GM23338 (cell line): ENCODE measurements at regions not wholly inside any gene's neighbourhood (a gene's known extent, or its start where the extent isn't known, plus 50 kb on each side); places are given as distances from the start of the nearest gene placed in this dataset.

Source experiments
- ATAC-seq: fragments of 200-7000 bp; cut with Tn5 transposase; 3 replicates; pipeline ENCODE4 v1.9.1; 2020
- DNase-seq: peaks from one replicate; pipeline ENCODE4 v3.0.0-alpha.2; 2015; ENCODE audit warnings: low spot score
- H2AFZ ChIP-seq: fragments of 200-600 bp; sonication (generic); 2 replicates; pipeline ENCODE4 v1.8.0; 2016; ENCODE audit warnings: antibody characterized with exemption, mild to moderate bottlenecking, moderate library complexity
- H3F3A ChIP-seq: fragments of 200-600 bp; sonication (generic); replicated peaks from 2 replicates; pipeline ENCODE4 v1.8.0; 2017; ENCODE audit warnings: antibody characterized with exemption, mixed run types, low read depth
- H3K27ac ChIP-seq: fragments of 200-600 bp; sonication (generic); 2 replicates; pipeline ENCODE4 v1.6.1; 2016; ENCODE audit warnings: low read depth
- H3K27me3 ChIP-seq: fragments of 200-600 bp; sonication (generic); 2 replicates; pipeline ENCODE4 v1.8.0; 2016; ENCODE audit warnings: mild to moderate bottlenecking, mixed run types, moderate library complexity; ENCODE audit not compliant: insufficient read depth
- H3K36me3 ChIP-seq: fragments of 200-600 bp; sonication (generic); 2 replicates; pipeline ENCODE4 v1.8.0; 2016; ENCODE audit warnings: mild to moderate bottlenecking; ENCODE audit not compliant: insufficient read depth
- H3K4me1 ChIP-seq: fragments of 200-600 bp; sonication (generic); 2 replicates; pipeline ENCODE4 v1.8.0; 2016; ENCODE audit warnings: mild to moderate bottlenecking, moderate library complexity; ENCODE audit not compliant: insufficient read depth
- H3K4me2 ChIP-seq: fragments of 200-600 bp; sonication (generic); 2 replicates; pipeline ENCODE4 v1.7.1; 2017; ENCODE audit warnings: mixed run types
- H3K4me3 ChIP-seq: fragments of 200-600 bp; sonication (generic); 2 replicates; pipeline ENCODE4 v1.6.1; 2016; ENCODE audit warnings: mixed run types
- H3K79me2 ChIP-seq: fragments of 200-600 bp; sonication (generic); replicated peaks from 2 replicates; pipeline ENCODE4 v1.8.0; 2017; ENCODE audit warnings: mild to moderate bottlenecking; ENCODE audit not compliant: insufficient read depth
- H3K9me2 ChIP-seq: fragments of 200-600 bp; sonication (generic); 2 replicates; pipeline ENCODE4 v1.8.0; 2017; ENCODE audit not compliant: insufficient read depth
- H4K20me1 ChIP-seq: fragments of 200-600 bp; sonication (generic); replicated peaks from 2 replicates; pipeline ENCODE4 v1.8.0; 2017; ENCODE audit warnings: mild to moderate bottlenecking; ENCODE audit not compliant: insufficient read depth
- H3K27ac Mint-ChIP-seq: 2 replicates; pipeline ENCODE4 v1.8.0; 2020; ENCODE audit warnings: inconsistent platforms, mild to moderate bottlenecking, moderate library complexity, mixed read lengths
- H3K27me3 Mint-ChIP-seq: 3 replicates; pipeline ENCODE4 v1.8.0; 2022; ENCODE audit warnings: low read depth, mild to moderate bottlenecking, moderate library complexity, mixed read lengths, inconsistent platforms; ENCODE audit not compliant: insufficient read depth, poor library complexity
- H3K36me3 Mint-ChIP-seq: 3 replicates; pipeline ENCODE4 v1.8.0; 2021; ENCODE audit warnings: low read depth, mild to moderate bottlenecking, inconsistent platforms, moderate library complexity, mixed read lengths
- H3K4me1 Mint-ChIP-seq: 3 replicates; pipeline ENCODE4 v1.8.0; 2020; ENCODE audit warnings: mild to moderate bottlenecking, inconsistent platforms, mixed read lengths
- H3K4me3 Mint-ChIP-seq: 3 replicates; pipeline ENCODE4 v1.8.0; 2021; ENCODE audit warnings: moderate library complexity, mild to moderate bottlenecking, inconsistent platforms, mixed read lengths
- H3K9me3 Mint-ChIP-seq: 3 replicates; pipeline ENCODE4 v1.8.0; 2020; ENCODE audit warnings: moderate library complexity, mild to moderate bottlenecking, inconsistent platforms, mixed read lengths
- CREB1 ChIP-seq: fragments of 250-450 bp; sonication (Bioruptor Pico); IDR thresholded peaks from 2 replicates; pipeline ENCODE4 v1.5.0; 2020; ENCODE audit warnings: low read depth, mild to moderate bottlenecking, moderate library complexity
- ETS1 ChIP-seq: IDR thresholded peaks from 2 replicates; pipeline ENCODE4 v1.6.1; 2016; ENCODE audit warnings: antibody characterized with exemption
- EZH2 ChIP-seq: fragments of 200-600 bp; sonication (generic); IDR thresholded peaks from one replicate; pipeline ENCODE4 v1.8.0; 2017; ENCODE audit warnings: antibody characterized with exemption, mild to moderate bottlenecking, low read depth; ENCODE audit not compliant: unreplicated experiment
- EZH2phosphoT487 ChIP-seq: fragments of 200-600 bp; sonication (generic); IDR thresholded peaks from one replicate; pipeline ENCODE4 v1.8.1; 2018; ENCODE audit warnings: antibody characterized with exemption; ENCODE audit not compliant: unreplicated experiment
- JUNB ChIP-seq: IDR thresholded peaks from one replicate; pipeline ENCODE4 v1.6.1; 2016; ENCODE audit warnings: antibody characterized with exemption; ENCODE audit not compliant: unreplicated experiment
- NANOG ChIP-seq: IDR thresholded peaks from 2 replicates; pipeline ENCODE4 v1.6.1; 2016; ENCODE audit warnings: antibody characterized with exemption, borderline replicate concordance
- POLR2AphosphoS5 ChIP-seq: IDR thresholded peaks from 2 replicates; pipeline ENCODE4 v1.6.1; 2016; ENCODE audit warnings: antibody characterized with exemption, low read depth
- STAT1 ChIP-seq: IDR thresholded peaks from one replicate; pipeline ENCODE4 v1.6.1; 2016; ENCODE audit warnings: antibody characterized with exemption; ENCODE audit not compliant: unreplicated experiment
- ZNF114 ChIP-seq: fragments of 250-450 bp; sonication (Bioruptor Pico); IDR thresholded peaks from 2 replicates; pipeline ENCODE4 v1.5.0; 2020; ENCODE audit warnings: mild to moderate bottlenecking, moderate library complexity
- ZNF331 ChIP-seq: fragments of 250-450 bp; sonication (Bioruptor Pico); IDR thresholded peaks from 2 replicates; pipeline ENCODE4 v1.5.0; 2020; ENCODE audit warnings: low read depth, mild to moderate bottlenecking, moderate library complexity
- ZNF462 ChIP-seq: fragments of 250-450 bp; sonication (Bioruptor Pico); IDR thresholded peaks from 2 replicates; pipeline ENCODE4 v1.5.0; 2020; ENCODE audit warnings: mild to moderate bottlenecking, moderate library complexity
- TF ChIP-seq, protein P1 (sequence below), 2 experiments: fragments of 200-600 bp in 1 of 2; sonication (generic) in 1 of 2; conservative IDR thresholded peaks; 2 replicates each; pipeline versions ENCODE4 v1.5.1 to v1.6.1; 2016 to 2017; ENCODE audit warnings: antibody characterized with exemption in 2 of 2, low read depth in 2 of 2, mild to moderate bottlenecking in 2 of 2, moderate library complexity in 1 of 2
- TF ChIP-seq, protein P2 (sequence below): IDR thresholded peaks from one replicate; pipeline ENCODE4 v1.6.1; 2018; ENCODE audit warnings: antibody characterized with exemption; ENCODE audit not compliant: unreplicated experiment

DNA sequence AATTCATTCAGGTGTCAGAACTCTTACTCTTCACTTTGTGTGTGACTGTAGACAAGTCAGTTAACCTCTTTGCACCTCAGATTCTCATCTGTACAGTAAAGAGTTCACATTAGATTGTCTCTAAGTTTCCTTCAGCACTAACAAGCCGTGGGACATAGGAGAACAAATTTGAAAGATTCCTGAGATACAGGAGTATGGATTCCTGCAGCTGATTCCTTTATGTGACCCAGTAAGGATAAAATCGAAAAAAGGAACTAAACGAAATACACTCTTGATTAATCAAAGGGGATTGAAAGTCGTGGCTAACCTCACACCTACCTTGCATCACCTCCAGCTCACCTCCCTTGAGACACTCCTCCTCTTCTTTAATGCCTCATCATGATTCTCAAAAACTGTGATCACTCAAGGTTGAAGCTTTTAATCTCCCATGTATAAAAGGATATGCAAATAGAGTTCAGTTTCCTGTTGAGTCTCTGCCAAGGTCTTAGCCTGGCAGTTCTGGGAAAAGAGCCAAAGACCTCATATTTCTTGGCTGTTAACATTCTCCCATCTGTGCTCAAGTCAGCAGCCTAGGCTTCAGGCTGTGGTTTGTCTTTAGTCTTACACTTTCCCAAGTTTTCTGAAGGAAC lies 156.6 kb downstream of the DAD1 start:
- H3K4me3 ChIP-seq = no peak overlapping the region
- H3K4me3 Mint-ChIP-seq = no peak overlapping the region
- H3K27me3 ChIP-seq = no peaks in the 10 kb centered on the region
- 0 out of 2 replicates have a peak, but pooled peaks cover 3% of the 10 kb centered on the region for H3K4me1 ChIP-seq
- no peak overlapping the region for H3K27ac Mint-ChIP-seq
- no peaks in the 10 kb centered on the region for H3F3A ChIP-seq
- H3K36me3 Mint-ChIP-seq = no peaks in the 10 kb centered on the region
- no peaks in the 10 kb centered on the region for H3K79me2 ChIP-seq
- TF ChIP-seq STAT1 (no peak), EZH2 (no peak), ZNF462 (CRISPR knock-in tag) (no peak), POLR2AphosphoS5 (no peak), ZNF331 (CRISPR knock-in tag) (no peak), JUNB (no peak), EZH2phosphoT487 (no peak), ETS1 (no peak), ZNF114 (CRISPR knock-in tag) (no peak), CREB1 (CRISPR knock-in tag) (no peak), NANOG (no peak)
- TF ChIP-seq, protein P1, sequence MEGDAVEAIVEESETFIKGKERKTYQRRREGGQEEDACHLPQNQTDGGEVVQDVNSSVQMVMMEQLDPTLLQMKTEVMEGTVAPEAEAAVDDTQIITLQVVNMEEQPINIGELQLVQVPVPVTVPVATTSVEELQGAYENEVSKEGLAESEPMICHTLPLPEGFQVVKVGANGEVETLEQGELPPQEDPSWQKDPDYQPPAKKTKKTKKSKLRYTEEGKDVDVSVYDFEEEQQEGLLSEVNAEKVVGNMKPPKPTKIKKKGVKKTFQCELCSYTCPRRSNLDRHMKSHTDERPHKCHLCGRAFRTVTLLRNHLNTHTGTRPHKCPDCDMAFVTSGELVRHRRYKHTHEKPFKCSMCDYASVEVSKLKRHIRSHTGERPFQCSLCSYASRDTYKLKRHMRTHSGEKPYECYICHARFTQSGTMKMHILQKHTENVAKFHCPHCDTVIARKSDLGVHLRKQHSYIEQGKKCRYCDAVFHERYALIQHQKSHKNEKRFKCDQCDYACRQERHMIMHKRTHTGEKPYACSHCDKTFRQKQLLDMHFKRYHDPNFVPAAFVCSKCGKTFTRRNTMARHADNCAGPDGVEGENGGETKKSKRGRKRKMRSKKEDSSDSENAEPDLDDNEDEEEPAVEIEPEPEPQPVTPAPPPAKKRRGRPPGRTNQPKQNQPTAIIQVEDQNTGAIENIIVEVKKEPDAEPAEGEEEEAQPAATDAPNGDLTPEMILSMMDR (conservative IDR thresholded peaks at IDR 0.05; ENCODE audit: low read depth in 2 of 2) = no peak
- TF ChIP-seq, protein P2, sequence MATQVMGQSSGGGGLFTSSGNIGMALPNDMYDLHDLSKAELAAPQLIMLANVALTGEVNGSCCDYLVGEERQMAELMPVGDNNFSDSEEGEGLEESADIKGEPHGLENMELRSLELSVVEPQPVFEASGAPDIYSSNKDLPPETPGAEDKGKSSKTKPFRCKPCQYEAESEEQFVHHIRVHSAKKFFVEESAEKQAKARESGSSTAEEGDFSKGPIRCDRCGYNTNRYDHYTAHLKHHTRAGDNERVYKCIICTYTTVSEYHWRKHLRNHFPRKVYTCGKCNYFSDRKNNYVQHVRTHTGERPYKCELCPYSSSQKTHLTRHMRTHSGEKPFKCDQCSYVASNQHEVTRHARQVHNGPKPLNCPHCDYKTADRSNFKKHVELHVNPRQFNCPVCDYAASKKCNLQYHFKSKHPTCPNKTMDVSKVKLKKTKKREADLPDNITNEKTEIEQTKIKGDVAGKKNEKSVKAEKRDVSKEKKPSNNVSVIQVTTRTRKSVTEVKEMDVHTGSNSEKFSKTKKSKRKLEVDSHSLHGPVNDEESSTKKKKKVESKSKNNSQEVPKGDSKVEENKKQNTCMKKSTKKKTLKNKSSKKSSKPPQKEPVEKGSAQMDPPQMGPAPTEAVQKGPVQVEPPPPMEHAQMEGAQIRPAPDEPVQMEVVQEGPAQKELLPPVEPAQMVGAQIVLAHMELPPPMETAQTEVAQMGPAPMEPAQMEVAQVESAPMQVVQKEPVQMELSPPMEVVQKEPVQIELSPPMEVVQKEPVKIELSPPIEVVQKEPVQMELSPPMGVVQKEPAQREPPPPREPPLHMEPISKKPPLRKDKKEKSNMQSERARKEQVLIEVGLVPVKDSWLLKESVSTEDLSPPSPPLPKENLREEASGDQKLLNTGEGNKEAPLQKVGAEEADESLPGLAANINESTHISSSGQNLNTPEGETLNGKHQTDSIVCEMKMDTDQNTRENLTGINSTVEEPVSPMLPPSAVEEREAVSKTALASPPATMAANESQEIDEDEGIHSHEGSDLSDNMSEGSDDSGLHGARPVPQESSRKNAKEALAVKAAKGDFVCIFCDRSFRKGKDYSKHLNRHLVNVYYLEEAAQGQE = no peak
- H2AFZ ChIP-seq = peak overlapping the region; percentile 14; the same call in 1 of the 2 replicates
- no peaks in the 10 kb centered on the region for H3K27me3 Mint-ChIP-seq
- no peak overlapping the region for H3K27ac ChIP-seq
- H3K9me3 Mint-ChIP-seq = no peaks in the 10 kb centered on the region
- no peaks in the 10 kb centered on the region for H4K20me1 ChIP-seq
- no peaks in the 10 kb centered on the region for H3K9me2 ChIP-seq
- no peak overlapping the region for H3K4me2 ChIP-seq
- no peak for ATAC-seq
- peak; percentile 16 for DNase-seq
- H3K4me1 Mint-ChIP-seq = peaks cover 9% of the 10 kb centered on the region; the same call in 2 of the 3 replicates
- no peaks in the 10 kb centered on the region for H3K36me3 ChIP-seq
